Fibroblast of skin of scalp (primary cell): ENCODE measurements at regions not wholly inside any gene's neighbourhood (a gene's known extent, or its start where the extent isn't known, plus 50 kb on each side); places are given as distances from the start of the nearest gene placed in this dataset.
A peak's percentile ranks its signal among the peaks of the same experiment; 100 is the strongest.

Source experiments
- DNase-seq: peaks from one replicate; pipeline ENCODE4 v3.0.0-alpha.2; 2013

DNA sequence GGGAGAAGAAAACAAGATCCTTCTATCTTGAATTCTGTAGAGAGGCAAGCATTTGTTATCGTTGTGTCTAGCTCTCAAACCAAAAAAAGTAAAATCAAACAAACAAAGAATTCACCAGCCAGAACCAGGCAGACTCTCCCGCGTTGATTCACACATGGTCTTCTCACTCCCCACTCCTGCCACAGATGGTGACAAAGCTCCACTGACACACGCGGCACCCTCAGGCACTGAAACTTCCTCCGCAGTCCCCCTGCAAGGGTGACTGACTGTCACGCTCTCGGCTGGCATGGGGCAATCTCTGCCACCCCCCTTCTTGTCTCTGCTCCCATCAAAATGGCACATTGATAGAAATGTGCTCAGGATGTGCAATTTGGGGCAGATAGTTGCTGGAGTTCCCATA is 304.9 kb downstream of the DHX15 start:
- DNase-seq: no peak

DNA sequence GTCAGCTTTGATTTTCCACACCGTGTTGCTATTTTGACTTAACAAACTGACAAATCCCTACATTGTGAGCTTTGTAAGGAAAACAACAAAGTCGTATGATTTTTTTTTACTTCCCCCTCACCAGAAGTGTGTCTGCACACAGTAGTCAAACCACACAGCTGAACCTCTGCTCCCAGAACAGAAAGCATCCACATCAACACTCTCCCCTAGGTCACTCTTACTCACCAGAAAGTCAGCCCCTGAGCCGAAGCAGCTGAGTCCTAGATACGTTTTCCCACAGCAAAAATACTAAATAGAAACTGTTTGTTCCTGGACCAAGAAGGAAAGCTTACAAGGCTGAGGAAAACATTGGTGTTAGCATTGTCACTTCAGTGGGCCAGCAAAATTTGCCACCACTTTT is 305.7 kb downstream of the DHX15 start:
- DNase-seq: no peak

DNA sequence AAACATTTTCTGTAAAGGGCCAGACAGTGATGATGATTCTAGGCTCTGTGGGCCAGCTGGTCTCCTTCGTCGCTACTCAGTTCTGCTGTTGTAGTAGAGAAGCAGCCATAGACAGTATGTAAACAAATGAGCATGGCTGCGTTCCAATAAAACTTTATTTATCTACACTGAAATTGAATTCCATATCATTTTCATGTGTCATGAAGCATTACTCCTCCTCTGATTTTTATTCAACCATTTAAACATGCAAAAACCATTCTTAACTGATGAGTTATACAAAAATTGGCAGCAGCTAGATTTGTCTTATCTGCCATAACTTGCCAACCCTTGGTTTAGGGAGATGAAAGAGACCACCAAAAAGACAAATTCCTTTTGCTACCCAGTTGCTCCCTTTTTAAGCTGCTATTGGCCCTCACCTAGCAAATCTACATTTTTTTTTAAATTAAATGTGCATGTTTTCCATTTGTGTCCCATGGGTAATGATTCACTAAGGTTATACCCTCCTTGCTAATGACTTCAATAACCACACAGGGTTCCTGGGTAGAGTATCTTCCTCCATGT is 309.9 kb downstream of the DHX15 start:
- DNase-seq: peak; percentile 87

DNA sequence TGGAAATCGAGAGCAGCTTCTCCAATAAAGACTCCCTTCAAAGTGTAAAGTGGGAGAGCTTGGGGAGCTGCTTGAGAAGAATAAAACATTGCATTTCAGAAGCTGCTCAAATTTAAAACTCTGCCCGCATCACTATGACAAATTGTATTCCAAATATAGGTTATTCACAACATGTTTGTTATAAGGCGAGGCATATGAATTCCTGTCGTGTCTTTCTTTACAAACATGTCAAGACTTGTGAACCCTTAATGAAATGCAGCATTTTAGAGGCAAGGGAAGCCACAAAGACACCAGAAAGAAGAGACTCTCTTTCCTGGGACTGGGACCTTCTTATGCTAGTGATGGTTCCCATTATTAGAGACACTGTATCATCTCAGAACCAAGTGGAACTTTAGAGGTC is 311.2 kb downstream of the DHX15 start:
- DNase-seq: peak; percentile 31

DNA sequence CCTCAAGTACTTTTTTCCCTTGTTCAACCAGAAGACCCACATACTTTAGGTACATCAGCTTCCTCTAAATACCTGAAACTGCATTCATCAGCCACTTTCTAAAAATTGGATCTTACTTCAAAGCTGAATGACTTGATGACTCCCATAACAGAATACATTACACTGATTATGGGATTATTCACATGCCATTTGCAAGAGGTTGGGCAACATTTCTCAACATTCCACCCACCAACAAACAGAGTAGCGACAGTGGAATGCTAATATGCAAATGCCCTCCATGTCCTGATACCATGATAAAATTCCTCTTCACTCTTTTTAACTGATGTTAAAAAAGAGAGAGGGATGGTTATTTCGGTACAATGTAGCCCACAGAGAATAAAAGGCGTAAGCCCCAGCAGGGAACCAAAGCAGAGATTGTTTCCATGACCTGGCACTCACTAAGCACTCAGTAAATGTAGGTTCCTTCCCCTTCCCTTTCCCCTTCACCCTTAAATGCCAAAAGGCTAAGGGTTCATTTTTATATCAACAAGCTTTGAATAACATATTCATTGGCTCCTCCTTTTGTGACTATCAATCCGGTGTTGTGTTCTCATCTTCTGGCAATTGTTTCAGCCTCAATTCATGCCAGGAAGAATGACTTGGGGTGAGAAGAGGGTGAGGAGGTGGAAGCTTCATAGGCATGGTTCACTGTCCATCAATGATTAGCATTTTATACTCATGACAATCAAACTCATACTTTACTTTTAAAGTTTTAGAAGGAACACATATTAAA is 317.2 kb downstream of the DHX15 start:
- peak; percentile 60 for DNase-seq

DNA sequence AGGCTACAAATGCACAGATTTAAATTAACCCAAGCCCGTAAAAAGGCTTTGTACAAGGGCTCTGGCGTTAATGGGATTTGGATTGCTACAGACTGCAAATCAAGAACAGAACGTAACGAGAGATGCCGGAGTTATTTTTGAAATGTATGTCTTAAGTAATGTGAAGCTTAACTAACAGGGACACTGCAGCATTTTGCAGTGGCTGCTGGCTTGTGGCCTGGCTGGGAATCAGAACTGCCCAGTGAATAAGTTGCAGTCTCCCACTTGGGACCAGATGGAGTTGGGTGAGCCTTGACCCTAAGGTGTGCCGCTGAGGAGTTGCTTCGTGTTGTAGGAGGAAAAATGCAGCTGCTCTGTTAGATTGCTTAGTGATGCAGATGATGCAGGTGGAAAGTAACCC is 318.4 kb downstream of the DHX15 start:
- no peak for DNase-seq

DNA sequence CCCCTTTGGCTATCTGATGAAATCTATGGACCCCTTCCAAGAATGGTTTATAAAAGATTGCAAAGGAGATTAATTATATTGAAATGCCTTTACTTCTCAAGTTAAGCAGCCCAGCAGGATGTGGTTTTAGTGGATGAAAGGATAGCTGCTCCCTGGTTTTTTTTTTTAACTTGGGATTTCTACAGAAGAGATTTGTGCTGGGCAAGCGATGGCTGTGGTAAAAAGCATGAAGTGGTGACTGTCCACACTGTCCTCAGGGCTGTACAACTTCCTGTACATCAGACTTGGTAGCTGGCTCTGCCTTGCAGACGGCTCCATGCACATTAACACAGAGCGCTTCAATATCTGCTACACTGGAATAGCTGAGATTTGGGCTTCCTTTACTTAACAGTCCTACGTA is 321.7 kb downstream of the DHX15 start:
- peak; percentile 29 for DNase-seq

DNA sequence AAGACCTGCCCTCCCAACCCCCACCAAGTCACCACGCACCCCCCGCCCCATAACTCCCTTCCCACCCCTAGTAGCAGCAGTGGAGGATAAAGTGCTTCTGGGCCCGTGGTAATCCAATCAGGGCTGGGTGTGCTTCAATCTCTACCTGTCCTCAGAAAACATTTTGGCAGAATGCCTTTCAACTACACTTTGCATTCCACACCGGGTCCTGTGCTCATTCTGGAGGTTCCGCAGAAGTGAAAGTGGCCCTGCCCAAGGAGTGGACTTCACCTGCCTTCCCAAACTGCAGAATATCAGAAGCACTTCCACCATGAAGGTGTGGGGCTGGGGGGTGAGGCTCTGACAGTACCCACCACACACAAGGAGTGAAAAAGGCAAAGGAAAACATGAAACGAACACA is 322.3 kb downstream of the DHX15 start:
- DNase-seq: no peak

DNA sequence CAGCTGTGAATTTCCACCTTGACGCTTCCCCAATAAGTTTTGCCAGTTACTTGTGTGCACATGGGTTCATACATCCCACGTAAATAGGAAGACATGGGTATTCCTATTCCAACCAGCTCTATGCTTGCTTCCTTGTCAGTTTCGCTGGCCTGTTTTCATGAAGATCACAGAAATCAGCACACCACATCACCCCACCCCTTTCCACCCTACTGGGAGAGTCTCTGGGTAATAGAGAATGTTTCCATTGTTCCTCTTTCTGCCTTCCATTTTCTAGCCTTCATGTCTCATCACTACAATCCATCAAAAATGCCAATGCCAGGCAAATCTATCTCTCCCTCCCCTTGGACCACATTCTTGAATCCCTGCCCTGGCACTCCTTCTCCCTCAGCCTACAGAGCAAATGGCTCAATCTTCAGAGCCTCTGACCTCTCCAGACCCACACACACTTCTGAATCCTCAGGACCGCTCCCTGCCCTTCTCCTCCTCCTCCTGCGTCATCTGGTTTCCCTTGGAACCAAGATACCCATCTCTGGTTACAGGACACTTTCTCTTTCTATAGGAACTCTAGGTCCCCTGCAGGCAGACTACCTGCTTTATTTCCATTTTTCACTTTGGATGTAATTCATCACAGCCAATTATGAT is 323.3 kb downstream of the DHX15 start:
- DNase-seq: peak; percentile 5

DNA sequence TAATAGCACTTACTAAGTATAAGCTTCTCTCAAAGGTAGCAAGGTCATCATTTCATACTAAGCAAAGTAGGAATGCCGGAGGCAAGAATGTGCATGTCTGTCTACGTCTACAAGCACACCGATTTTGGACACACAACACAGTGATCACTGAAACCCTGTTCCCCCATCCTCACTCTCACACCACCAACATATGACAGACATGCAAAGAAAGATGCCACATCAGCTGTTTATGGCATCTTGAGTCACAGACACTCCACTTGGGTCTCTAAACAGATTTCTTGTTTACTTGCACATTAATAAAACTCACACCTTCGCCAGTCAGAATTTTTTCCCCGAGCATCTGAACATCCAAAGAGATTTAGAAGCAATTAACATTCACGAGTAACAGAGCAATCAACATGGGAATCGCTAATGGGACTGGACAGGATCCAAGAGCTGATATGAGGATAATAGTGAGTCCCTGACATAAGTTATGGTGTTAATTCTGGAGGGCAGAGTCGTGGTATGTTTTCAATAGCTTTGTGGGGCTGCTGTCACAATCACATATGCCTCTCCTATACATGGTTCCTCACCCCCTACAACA is 324.1 kb downstream of the DHX15 start:
- DNase-seq: no peak

DNA sequence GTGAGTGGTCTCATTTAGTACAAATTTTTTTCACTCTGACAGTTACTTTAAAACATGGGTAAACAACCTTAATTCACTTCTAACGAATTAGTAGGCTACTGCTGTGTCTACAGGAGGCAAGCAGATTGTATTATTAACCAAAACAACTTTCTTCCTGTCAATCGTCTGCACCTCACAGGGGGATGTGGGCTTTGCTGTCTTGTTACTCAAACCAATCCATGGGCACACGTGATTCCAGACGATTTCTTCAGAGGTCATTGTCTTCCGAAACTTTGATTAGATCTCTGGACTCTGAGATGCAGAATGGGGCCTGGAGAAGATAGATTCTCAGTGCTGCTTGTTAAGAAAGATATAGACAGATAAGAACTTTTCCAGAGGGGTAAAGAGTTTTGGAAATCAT is 327.8 kb downstream of the DHX15 start:
- no peak for DNase-seq

DNA sequence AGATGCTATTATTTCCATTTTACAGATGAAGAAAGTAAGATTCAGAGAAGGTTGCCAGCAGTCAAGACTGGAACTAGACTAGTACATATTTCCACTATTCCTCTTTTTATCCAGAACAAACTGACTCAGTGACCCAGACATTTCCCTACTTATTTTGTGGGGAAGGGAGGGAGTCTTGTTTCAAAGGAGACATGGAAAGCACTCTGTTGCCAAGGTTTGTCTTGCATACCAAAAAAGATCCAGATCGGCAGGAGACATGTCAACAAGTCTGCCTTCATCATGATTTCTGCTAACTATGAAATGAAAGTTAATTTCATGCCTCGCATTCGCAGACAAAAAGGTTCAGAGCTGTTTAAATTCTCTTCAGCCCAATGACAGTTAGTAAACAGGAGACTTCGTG is 328.3 kb downstream of the DHX15 start:
- peak; percentile 62 for DNase-seq

DNA sequence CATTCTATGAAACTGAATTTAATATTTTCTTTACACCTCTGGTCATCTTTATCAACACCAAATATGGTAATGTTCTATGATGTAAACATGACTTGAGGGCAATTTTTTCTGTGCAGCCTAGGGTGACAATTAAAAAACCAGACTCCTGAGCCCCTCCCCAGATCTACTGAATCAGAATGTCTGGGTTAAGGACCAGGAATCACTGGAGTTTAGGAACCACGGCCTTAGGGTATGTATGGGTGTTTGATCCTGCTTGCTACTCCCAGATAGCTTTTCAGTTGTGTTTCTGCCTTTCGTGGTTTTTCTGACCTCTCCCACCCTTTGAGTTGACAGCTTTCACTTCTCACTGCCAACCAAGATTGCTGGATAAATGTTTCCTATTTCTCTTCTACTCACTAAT is 332.2 kb downstream of the DHX15 start:
- DNase-seq: no peak

DNA sequence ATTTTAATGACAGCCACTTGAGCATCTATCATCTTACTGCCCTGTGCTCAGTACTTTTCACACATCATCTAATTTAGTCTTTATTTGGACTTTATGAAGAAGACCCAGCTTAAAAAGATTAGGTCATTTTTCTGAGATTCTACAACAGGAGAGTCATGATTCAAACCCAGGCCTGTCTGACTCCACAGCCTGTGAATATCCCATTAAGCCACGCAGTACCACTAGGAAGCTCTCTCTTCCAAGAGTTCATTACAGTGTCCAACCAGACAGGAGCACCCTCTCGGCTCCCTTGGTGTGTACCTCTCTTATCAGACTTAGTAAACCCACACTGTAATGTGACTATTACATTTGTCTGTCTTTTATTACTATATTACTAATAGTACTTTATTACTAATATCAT is 332.8 kb downstream of the DHX15 start:
- DNase-seq: no peak

DNA sequence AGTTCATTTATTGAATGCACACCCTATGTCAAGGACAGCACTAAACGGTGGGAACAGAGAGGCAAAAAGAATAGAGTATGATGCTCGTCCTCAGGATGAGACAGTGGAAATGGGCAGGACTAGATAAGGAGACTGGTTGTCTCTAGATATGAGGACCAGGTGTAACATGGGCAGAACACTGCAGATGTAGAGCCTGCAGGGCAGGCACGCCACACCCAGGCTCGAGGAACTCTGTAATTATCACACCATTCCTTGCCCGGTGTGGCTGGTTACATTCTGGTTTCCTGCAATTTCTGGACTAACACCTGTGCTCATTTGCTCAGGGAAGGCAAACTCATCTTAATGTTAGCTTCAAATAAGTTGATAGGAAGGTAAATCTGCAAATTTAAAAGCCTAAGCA is 334.4 kb downstream of the DHX15 start:
- DNase-seq: no peak

DNA sequence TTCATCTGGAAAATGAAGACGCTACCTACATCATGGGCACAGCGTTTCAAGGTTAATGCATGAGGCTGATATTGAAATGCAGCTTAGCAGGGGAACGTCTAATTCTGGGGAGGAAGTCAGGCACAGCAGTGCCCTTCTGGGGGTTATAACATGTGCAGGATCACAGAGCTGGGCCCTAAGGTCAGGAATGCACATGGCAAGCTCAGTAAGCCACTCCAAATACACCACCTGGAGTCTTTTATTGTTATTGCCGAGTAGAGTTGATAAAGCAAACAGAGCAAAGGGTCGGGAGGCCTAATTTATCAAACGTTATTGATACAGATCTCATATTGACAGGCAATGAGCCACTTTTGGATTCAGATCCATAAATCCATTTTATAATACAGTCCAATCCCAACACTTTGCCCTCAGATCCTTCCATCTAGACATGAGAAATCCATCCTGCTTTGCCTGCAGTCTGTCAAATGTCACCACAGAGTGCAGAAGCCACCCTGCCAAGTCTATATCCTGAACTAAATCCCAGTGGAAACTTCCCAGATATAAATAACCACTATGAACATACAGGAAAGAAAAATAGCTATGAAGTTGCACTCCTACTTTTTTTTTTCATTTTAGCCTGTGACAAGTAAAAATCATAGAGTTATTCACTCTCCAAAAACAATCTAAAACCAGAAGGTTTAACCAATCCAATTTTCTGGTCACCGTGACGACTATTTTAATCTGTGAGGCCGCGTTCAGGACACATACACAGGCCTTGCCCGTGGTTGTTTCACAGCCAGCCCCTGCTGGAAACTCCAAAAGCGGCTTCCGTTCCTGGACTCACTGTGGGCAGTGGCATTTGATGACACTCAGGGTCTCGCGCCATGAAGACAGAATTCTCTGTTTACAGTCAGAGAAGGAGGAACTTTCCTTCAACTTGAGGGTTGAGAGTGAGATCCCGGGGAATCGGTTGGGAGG is 335.4 kb downstream of the DHX15 start:
- no peak for DNase-seq

DNA sequence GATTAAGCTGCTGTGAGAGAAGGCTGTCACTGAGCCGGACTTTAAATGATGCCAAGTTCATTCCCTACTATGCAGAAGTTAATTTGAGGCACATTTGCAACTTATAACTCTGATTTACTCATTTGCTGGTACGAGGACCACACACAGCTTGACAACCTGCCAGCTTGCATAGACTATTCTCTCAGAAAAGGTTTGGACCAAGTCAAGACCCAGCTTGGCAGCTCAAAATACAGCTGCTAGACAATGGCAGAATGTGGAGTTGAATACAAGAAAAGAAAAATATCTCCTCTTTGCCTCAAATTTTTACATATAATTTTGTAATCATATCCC is 338.9 kb downstream of the DHX15 start:
- DNase-seq: no peak

DNA sequence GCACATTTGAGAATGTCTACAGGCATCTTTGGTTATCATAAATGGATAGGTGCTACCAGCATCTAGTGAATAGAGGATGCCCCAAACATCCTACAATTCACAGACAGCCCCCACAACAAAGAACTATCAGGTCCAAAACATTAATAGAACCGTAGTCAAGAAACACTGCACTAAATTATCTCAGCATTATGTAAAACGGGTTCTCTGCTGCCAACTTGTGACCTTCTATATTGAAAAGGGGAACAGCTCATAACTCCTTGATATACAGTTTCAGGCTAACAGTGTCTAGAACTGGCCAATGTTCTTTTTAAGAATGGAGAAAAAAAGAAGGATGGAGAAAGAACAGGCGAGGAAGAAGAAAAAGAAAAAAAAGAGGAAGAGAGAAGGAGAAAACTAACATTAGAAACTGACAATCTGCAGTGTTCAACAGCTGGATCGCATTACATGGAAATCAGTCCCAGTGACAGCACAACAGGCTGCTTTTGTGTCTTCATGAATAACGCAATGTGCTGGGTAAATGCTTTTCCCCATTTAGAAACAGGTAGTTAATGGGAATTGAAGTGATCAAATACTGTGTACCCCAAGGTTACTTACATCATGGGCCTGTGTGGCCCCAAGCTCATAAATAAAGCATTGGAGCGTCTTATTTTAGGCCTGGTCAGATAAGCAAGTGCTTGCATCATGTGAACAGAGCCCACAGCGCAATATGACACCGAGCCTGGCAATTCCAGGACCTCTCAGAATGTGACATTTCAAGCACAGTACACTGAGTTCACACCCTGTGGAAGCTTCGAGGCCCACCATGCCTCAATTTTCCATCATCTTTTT is 339.5 kb downstream of the DHX15 start:
- DNase-seq: no peak

DNA sequence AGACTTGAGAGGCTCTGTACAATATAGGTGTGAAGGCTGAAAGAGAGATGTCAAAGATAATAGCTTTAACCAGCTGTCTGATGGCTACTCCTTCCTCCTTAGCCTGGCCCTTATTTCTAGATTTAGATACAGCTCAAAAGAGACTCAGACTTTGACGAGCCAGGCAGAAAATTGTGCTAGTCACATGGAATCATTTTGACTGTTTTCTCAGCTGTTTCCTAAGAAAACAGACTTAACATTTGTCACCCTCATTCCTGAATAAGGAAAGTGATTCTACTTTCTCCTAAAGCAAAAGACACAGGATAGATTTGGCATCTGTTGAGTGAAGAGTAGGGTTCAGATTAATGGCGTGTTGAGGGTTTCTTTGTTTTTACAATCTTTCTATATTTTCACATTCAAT is 340.7 kb downstream of the DHX15 start:
- DNase-seq: no peak

DNA sequence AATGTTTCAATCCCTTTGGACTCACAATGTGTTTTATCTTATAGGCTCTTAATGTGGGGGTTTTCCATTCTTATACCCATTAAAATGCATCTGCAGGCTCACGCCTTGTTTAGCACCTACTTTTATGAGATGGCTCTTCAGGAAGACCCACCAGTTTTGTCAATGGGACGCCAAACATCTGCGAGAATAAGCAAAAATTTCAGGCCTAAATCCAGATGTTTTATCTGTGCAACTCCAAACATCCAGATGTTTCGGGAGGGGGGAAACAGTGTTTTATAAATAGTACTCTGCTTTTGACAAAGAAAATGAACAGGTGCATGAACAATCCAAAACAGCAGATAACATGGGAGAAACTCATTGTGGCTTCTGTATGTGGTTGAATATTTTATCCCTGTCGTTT is 342.8 kb downstream of the DHX15 start:
- DNase-seq: no peak

DNA sequence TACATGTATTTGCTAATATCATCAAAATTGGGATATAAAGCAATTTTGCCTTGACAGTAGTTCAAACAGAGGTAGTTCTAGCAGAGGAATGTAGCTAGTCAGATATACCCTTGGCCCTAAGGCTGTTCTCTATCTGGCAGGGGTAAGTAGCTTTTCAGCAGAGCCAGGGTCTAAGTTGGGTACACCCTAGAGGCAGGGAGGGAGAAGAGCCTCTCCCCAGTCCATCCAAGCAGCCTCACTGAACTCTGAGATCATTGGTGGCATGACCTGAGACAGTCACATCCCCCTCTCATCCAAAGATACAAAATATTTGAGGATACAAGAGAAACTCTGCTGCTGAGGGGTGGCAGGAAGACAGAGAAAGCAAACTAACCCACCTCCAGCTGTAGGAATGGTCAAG is 343.7 kb downstream of the DHX15 start:
- no peak for DNase-seq

DNA sequence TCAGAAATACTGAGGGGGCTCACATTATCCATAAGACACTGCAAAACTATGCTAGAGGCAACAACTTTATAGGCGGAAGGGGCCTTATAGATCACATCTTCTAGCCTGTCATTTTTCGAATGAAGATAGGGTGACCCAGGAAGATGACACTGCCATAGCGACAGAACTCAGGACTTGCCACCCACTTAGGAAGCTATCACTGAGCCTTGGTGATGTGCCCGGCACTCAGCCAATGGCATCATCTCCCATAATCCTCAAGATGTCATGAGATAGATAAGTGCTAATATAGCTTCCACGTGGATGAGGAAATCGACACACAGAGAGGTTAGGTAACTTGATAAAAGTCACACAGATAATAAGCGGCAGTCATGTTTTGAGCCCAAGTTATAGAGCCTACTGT is 346.6 kb downstream of the DHX15 start:
- no peak for DNase-seq
